HG02970 (cell line): ENCODE measurements at regions not wholly inside any gene's neighbourhood (a gene's known extent, or its start where the extent isn't known, plus 50 kb on each side); places are given as distances from the start of the nearest gene placed in this dataset.
"Not testable (repeated sequence)": the region's sequence is repeated elsewhere in the genome, so short reads cannot be mapped to it uniquely, and the experiment has no call there.

Source experiments
- ATAC-seq: cut with Tn5 transposase; IDR thresholded peaks from one replicate; pipeline ENCODE4 v1.9.1; 2021; ENCODE audit warnings: mild to moderate bottlenecking, moderate library complexity, moderate number of reproducible peaks; ENCODE audit not compliant: unreplicated experiment, low FRiP score

DNA sequence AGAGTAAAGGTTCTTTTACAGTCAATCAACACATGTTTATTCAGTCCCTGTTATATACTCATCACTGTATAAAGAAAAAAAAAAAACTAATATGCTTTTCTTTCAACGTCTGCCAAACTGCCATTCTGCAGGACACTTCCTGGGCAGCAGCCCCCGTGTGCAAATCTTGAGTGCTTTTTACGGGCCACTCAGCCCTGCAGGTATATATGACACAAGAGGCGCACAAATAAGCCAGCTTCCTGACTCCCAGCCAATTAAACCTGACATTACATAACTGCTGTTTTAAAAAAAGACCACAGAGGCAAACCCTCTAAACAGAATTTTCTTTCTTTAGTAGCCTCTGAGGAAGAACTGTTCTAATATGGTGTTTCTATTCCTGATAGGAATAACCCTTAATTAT is 263.0 kb upstream of the NEBL start:
- no peak for ATAC-seq

DNA sequence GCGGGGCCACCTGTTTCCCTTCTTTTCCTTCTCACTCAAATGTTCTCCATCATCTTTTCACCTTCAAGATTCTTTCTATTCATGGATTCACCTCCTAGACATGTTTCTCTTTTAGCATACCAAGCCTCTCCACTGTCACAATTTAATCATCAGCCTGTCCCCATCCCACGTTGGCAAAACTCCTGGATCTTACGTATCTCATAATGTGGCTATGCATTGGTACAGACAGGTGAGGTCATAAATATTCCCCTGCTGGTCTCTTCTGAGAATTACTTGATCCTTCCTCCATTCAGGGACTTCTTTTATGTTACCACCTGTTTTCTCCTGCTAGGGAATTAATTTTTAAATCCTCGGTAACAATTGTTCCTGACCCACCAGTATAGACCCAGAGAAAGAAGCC is 262.6 kb upstream of the NEBL start:
- no peak for ATAC-seq

DNA sequence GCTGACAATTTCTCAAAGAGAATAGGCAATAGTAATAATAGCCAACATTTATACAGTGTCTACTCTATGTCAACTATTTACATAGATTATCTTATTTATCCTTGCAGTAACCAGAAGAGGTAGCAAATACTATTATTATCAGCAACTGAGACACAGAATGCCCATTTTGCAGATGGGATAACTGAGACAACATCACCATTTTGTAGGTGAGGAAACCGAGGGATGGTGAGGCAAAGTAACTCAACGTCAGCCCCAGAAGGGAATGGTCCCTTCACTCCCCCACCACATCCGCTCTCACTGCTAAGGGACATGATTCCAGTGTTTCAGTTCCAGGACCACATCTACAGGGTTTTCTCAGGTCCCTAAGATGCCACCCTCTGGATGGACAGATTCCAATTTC is 261.2 kb upstream of the NEBL start:
- ATAC-seq = no peak

DNA sequence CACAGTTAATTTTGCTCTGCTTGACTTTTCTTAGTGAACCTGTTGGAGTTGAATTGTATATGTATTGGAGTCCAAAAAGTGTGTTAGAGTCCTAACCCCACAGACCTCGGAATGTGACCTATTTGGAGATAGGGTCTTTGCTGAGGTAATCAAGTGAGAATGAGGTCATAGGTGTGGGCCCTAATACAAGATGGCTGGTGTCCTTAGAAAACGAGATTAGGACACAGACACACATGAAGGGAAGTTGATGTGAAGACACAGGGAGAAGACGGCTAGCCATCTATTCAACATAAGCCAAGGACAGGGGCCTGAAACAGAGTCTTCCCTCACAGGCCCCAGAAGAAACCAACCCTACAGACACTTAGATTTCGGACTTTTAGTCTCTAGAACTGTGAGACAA is 260.6 kb upstream of the NEBL start:
- ATAC-seq = no peak

DNA sequence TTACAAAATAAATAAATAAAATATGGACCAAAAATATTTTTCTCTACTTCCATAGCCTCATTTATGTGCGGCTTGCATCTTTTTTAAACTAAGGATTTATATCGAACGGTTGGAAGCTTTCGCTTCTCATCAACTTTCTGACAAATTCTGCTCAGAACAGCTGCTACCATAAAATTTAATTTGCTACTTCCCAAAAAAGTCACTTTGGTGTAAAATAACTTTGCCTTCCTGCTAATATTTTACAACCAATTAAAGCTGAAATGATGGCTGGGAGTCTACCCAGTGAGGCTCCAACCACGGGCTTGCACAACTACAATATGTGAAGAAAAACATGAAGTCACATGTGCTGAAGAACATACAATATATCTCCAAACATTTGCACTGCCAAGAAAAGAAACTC is 253.1 kb upstream of the NEBL start:
- ATAC-seq = no peak

DNA sequence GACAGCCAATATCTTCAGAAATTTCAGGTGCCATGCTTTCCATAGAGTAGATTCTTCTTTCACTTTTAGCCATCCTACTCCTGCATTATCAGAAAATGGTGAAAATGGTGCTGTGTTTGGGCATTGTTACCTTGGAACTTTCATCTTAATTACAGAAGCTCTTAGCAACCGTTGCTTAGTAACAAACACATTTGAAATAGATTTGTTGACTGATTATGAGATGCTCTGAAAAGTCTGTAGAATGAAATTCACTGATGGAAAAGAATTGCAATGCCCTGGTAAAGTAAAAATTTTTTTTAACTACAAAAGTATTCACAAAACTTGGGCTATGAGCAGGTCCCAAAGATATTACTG is 249.3 kb upstream of the NEBL start:
- no peak for ATAC-seq

DNA sequence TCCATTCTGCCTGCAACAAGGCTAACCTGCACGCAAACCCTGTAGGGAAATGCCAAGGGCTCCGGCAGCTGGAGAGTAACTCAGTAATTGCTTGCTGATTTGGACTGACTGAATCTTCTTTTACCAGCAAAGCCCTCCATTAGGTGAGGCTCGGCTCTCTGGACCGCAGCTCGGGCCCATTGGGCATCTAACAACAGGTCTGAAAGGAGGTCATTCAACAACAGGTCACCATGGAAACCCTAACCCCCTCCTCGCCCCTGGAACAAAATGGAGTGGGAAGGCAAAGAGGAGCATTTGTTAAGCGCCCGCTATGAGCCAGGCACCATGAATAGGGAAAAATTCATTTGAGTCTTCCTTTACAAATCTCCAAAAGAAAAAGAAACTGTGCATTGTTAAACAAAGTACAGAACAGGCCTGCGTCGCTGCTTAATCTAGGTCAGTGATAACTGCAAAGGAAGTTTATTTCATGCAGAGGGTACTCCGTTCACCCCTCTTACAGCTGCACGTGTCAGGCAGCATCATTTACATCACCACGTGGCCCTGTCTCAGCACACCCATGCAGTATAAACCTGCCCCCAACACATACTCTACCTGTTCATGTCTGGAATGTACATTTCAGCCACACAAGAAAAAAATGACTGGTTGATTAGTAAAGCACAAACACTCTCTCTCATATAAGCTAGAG is 248.8 kb upstream of the NEBL start:
- ATAC-seq = no peak

DNA sequence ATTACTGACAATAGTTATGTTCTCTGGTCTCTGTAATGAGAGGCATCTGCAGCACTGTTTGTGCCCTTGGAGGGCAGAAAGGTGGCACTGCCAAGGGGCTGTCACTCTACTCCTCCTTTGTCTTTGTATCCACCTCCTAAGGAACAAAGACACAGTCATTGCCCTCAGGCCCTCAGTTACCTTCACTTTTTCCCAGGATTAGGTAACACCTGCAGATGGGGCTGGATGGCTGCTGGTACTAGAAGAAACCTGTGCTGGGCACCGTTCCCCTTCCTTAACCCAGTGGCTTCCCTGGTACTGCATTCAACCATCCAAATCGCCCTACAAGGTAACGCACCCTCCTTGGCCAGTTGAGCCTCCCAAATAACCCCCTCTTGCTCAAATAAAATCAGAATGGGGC is 246.9 kb upstream of the NEBL start:
- no peak for ATAC-seq

DNA sequence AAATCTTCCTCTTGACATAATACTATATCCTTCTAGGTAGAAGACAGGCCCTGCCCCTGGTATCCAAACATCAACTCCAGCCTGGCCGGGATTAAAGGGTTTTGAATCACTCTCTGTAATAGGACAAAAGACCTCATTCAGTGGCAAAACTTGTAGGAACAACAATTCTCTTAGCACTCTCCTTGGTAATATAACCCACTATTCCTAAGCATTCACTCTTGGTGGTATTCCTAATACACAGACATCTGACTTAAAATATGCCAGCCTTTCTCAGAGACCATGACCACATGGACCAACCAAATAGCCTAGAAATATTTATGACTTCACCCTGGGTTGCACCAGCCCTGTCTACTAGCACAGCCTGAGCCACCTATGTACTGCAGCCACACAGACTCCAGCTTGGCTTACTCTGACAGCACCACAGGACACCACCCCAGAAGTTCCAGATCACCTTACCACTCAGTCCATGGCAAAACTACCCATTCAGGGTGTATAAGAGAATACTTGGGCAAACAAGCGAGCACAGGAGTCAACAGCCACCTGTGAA is 244.9 kb upstream of the NEBL start:
- ATAC-seq = no peak

DNA sequence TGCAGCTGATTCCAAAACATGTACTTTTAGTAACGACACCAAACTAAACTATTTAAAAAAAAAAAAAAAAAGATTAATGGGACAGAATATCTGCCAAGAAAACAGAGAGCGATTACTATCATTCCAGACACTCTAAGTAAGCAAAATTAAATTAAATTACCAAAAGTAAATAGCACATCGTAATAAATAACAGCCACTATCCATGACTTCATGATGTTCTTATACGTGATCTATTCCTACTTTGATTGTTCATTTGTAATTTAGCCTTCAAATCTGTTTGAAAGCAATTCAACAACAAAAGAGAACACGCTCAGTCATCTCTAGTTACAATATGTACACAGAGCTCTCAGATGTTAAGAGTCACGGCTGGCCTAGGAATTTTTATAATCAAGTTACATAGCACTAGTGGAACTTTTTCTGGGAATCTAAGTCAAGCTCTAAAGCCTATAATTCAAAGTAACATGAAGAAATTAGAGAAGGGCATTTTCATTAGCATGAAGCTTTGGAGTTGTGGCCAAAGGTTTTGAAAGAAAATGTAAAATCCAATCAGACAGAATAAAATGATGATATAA is 241.7 kb upstream of the NEBL start:
- ATAC-seq = no peak

DNA sequence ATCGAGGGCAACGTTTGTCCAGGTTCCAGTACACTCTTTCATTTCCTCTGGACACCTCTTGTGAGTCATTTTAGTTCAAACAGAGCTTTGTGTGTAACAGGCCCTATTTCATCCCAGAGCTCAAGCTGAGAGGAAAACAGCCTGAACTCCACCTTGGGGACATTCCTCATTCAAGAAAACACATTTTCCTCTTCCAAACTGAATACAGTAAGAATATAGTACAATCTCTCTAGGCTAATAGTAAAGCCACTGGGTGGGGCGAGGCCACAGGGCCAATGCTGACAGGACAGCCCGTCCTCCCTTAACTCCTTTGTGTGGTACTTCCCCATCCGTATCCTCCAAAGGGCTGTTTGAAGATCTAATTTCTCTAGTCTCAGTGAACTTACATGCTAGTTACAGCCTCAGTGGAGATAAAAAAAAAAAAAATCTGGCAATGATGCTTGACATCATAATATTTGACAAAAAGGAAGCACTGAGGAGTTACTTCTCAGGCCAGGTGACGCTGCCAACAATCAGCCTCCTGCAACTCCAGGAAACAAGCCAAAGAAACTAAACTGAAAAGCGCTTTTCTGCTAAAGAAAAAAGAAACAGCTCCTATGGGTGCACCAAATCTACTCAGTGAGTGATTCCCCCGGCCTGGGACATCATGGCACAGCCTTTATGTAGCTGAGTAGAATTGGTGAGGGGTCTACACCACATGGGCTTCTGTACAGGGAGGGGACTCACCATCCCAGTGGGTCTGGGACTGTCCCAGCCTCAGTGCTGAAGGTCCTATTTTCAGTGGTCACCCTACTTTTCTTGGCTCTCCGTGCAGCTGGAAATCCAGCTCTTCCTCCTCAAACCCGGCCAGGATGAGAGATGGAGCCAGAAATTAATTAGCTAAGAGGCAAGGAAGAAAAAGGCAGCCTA is 238.2 kb upstream of the NEBL start:
- no peak for ATAC-seq

DNA sequence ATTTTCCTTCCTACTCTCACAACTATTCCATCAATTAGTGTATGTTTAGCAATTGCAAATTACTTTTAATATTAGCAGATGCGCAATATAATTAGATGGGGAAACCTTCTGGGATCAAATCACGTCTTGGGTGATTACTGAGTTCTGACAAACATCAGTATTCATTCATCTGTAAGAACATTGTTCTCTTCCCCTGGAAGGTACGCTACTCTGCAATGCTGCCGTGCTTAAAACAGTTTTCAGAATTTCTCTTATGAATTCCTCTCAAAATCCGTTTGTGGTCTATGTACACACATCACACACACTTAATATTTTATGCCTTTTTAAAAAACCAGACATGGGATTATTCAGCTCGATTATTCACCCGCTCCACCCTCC is 237.5 kb upstream of the NEBL start:
- ATAC-seq = no peak

DNA sequence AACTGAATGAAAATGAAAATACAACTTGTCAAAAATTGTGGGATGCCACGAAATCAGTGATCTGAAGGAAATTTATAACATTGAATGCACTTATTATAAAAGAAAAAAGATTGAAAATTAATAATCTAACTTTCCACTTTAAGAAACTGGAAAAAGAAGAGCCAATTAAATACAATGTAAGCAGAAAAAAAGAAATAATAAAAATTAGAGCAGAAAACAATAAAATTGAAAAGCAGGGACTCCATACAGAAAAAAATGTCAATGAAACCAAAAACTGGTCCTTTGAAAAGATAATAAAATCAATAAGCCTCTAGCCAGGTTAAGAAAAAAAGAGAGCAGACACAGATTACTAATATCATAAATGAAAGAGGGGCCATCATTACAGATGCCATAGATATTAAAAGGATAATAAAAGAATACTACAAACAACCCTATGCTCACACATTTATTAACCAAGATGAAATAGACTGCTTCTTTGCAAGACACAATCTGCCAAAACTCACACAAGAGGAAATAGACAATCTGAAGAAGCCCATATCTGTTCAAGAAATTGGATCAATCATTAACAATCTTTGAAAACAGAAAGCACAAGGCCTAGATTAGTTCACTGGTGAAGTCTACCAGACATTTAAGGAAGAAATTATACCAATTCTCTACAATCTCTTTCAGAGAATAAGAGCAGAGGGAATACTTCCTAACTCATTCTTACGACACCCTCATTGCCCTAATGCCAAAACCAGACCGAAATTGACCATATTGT is 233.8 kb upstream of the NEBL start:
- no peak for ATAC-seq

DNA sequence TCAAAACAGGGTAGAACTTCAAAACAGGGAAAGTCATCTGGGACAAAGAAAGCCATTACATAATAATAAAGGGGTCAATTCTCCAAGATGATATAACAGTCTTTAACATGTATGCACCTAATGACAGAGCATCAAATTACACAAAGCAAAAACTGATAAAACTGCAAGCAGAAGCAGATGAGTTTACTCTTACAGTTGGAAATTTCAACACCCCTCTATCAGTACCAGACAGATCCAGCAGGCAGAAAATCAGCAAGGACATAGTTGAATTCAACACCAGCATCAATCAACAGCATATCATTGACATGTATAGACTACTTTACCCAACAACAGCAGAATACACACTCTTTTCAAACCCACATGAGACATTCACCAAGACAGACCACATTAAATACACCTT is 233.0 kb upstream of the NEBL start:
- ATAC-seq = no peak

DNA sequence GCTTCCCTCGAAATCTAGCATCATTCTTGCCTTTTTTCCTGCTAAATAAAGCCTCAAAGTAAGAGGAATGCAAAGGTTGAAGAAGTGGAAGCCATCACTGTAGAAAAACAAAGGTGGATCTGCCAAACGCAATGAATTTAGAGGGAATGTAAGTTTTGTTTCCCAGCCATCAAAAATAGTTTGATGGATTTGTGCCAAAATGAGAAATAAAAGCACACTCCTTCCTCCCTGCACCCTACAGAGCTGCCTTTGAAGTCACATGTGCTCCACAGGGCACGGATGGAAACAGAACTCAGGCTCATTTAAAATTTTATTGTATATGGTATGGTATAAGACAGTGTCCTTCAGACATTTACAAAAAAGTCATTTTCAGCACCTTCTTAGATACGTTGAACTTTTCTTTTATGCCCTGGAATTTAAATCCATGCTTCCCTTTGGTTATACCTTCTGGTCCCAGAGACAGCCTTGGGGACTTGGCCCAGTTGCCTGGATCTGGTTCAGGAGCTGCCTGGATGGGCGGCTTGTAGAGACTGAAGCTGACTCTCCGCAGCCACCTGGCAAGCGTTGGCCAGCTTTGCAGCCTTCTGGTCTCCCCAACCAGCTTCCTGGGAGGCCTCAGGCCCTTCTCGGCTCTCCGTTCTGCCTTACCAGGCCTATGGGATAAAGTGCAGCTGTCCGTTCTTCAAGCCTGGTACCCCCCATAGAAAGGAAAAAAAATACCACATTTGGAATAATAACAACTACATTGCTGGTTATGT is 228.5 kb upstream of the NEBL start:
- no peak for ATAC-seq

DNA sequence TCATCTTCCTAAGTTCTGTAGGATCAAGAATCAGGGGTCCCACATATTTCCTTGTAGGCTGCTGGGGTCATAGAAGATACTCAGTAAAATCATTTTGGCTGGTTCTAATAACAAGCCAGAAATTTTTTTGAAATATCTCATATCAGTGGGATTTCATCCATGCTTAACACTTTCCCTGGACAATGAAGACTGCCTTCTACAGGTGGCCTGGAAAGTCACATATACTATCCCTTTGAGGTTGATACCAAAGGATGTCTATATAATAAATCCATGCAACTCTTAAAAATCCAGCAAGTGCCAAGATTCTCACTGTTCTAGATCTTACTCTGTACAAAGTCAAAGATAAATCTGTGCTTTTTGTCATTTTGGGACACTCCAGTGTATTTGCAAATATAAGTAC is 225.8 kb upstream of the NEBL start:
- no peak for ATAC-seq

DNA sequence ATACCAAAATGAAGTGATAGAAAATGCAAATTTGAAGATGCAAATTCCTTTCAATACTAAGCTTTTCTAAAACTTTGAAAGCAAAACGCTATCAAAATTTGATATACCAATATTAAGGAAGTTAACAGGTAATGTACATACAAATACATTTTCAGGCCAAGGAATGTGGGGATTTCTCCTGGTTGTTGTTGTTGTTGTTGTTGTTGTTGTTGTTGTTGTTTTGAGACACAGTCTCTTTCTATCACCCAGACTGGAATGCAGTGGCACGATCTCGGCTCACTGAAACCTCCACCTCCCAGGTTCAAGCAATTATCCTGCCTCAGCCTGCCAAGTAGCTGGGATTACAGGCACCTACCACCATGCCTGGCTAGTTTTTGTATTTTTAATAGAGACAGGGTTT is 224.7 kb upstream of the NEBL start:
- not testable (repeated sequence) for ATAC-seq

DNA sequence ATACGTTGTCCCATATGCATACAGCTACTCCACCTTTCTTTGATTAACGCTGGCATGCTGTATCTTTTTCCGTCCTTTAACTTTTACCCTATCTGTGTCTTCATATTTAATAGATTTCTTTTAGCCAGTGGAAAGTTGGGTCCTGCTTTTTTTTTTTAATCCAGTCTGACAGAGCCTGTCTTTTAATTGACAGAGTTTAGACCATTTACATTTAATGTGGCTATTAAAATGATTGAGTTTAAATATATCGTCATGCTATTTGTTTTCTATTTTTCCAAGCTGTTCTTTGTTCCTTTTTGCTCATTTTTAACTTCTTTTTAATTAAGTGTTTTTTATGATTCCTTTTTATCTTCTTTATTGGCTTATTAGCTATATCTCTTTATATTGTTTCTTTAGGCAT is 217.6 kb upstream of the NEBL start:
- ATAC-seq = no peak

DNA sequence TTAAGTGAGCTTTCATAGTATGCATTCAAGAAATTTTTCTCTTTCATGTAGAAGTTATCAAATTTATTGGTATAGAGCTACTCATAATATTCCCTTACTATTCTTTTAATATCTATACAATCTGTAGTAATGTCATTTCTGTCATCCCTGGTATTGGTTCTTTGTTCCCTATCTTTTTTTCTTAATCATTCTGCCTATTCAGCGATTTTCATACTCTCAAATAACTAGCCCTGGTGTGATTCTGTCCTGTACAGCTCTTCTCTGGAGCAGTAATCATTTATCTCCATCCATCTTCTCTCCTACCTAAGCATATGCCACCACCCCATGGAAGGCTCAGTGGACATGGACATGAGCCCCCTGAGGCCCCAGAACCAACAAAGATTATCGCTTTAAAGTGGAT is 213.2 kb upstream of the NEBL start:
- no peak for ATAC-seq

DNA sequence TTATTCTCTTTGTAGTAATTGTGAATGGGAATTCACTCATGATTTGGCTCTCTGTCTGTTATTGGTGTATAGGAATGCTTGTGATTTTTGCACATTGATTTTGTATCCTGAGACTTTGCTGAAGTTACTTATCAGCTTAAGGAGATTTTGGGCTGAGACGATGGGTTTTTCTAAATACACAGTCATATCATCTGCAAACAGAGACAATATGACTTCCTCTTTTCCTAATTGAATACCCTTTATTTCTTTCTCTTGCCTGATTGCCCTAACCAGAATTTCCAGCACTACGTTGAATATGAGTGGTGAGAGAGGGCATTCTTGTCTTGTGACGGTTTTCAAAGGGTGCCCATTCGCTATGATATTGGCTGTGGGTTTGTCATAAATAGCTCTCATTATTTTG is 209.8 kb upstream of the NEBL start:
- ATAC-seq = not testable (repeated sequence)
